ENCODE measurements at regions not wholly inside any gene's neighbourhood (a gene's known extent, or its start where the extent isn't known, plus 50 kb on each side); places are given as distances from the start of the nearest gene placed in this dataset.
"Not testable (repeated sequence)": the region's sequence is repeated elsewhere in the genome, so short reads cannot be mapped to it uniquely, and the experiment has no call there.

DNA sequence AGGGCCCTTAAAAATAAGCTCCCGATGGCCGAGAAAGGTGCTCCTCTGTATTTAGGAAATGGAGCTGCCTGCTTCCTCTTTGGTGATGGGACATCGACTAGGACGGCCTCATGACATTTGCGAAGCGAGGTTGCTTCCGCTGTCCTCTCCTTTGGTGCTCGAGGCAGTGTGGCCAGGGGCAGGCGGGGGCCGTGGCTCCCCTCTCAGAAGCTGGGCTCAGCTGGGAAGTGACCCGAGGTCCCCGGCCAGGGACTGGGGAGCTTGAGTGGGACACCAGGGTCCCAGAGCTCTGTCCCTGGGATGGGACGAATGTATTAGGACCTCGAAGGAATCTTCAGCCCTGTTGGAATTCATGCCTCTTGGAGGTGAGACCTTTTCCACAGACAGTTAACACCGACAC is 151.1 kb downstream of the CTTN start:
- DNase-seq (ENCODE audit: low spot score), result no peak

DNA sequence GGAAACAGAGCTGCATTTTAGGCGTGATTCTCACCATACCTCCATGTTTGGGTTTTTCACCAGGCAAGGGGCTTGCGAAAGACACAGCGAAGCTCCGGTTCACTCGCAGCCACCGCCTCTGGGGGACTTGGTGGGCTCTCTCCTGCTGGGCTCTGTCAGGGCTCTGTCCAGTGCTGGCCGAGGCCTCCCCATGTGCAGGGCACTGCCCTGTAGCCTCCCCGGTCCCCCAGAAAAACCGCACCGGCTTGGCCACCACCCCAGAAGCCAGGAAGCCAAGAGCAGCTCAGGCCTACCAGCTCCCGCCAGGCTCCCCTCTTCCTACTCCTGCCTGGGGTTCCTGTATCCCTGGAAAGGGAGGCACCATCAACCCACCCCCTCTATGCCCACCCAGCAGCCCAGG is 151.5 kb downstream of the CTTN start:
- DNase-seq (ENCODE audit: low spot score), result no peak

- DNase-seq (ENCODE audit: low spot score), result no peak
Measured at GRCh38 chr11:70550456-70551195, 152.3 kb downstream of the CTTN start.

DNA sequence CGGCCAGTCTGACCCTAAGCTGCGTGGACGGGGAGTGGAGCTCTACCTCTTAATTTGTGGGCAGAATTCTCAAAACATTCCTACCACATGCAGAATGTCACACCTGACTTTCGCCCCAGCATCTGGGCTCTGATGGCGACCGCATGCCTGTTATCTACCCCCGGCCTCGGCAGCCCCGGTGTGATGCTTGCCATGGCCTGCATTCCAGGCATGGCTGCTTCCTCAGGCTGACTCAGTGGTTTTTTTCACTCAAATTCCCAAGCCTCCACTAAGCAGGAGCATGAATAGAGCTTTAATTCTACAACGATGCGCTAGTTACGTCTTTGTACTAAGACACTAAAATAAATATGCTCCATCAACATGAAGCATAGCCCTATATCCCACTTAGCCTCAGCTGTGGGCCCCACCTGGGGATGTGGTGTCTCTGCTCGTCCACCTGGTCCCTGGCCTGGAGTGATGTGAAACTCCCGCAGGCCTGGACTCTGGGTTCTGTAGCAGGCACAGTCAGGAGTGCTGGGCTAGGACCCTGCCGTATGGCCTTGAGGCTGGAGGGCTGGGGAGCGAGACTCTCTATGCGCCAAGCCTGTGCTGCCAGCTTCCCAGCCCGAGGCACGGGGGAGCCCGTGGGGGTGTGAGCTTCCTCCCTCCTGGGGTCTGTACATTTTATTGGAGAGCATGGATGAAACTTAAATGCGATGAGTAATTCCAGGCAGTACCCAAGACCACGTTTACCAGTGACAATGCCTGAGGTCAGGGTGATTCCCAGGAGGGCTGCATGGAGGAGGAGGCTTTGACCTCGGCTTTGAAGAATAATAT is 153.2 kb downstream of the CTTN start:
- no peak for DNase-seq (ENCODE audit: low spot score)

DNA sequence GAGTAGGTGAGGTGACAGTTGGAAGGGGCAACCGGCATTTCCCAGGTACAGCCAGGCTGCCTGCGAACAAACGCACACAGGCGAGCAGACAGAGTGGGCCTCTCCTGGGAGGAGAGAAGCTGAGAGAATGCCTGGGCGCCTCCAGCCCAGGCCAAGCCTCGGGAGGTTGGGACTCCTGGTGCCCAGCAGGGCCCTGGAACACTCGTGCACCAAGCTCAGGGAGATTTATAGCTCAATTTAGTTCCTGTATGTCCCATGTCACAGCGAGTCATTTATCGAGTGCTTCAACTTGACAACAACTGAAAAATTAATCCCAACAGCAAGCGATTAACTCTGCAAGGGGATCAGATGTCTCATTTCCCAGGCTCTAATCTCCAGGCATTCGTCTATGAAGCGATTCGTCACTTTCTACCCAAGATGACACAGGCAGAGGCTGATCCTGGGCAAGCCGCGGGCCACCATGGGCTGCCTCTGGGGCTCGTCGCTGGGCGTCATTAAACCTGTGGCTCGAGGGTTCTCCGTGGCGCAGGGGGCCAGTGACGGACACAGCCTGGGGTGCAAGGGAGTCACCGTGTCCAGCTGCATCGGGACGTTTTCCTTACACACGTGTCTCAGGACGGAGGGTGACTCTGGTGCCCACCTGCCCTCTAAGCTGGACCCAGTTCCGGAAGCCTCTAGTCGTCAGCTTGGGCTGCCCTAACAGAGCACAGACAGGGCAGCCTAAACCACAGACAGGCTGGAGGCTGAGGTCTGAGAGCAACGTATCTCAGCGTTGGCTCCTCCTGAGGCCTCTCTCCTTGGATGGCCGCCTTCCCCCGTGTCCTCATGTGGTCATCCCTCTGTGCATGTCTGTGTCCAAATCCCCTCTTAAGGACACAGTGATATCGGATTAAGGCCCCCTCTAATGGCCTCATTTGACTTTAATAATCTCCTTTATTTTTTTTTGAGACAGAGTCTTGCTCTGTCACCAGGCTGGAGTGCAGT is 154.1 kb downstream of the CTTN start:
- no peak for DNase-seq (ENCODE audit: low spot score)

- no peak for DNase-seq (ENCODE audit: low spot score)
Measured at GRCh38 chr11:70555078-70555477, 156.7 kb downstream of the CTTN start.

DNA sequence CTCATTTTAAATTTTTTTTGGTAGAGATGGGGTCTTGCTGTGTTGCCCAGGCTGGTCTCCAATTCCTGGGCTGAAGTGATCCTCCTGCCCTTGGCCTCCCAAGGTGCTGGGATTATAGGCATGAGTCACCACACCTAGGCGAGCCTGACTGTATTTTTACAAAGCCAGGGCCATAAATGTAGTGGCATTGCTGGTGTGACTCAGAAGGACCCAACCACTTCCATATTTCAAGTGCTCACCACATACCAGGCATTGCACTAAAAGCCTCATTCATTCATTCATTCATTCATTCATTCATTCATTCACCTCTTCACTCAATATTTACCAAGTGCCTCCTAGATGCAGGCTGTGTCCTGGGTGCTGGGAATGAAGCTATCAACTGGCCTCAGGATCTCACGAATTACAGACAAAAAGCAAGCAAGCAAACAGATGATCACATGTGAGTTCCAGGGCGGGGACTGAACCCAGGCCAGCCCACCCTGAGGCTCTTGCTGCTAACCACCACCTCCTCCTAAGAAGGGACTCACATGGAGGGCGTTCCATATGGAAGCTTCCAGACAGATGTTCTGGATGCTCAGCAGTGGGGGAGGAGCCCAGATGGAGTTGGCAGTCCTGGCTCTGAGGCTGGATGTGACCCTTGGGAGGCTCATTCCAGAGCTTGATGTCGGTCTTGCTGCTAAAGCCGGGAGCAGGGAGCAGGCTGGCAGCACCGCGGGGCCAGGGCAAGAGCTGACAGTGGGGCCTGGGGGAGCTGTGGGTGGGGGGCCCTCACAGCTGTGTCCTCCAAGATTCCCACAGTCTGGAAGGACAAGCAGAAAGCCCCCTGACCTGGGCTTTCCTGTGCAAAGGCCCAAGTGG is 158.8 kb downstream of the CTTN start:
- peak; percentile 58 for DNase-seq (ENCODE audit: low spot score)

DNA sequence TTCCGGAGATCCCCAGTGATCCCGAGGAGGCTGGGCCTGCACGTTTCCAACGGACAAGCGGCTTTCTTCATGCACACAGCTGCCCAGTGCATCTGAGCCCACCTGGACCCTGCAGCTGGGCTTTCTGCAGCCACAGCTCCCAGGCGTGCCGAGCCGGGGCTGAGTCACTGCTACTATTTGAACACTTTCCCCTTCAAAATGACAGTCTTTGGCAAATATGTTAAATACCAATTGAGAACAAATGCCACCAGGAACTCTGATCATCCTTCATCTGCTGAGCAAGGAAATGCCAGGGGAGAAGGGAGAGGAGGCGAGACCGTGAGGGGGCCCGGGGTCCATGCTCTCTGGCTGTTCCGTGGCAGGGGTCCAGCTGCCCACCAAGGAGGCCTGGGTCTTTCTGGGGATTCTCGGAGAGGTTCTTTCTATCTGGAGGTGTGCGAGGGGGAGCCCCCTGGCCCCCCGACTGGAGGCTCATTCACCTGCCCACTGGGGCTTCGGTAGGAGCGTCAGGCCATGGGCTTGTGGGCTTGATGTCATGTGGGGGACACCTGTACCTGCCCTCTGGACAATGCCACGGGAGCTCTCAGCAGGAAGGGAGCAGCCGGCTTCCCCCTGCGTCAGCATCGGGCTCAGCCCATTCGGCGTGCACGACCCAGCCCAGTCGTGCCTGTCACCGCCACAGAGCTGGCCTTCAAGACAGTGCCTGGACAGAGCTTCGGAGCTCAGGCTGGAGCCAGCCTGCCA is 159.6 kb downstream of the CTTN start:
- DNase-seq (ENCODE audit: low spot score), result no peak

DNA sequence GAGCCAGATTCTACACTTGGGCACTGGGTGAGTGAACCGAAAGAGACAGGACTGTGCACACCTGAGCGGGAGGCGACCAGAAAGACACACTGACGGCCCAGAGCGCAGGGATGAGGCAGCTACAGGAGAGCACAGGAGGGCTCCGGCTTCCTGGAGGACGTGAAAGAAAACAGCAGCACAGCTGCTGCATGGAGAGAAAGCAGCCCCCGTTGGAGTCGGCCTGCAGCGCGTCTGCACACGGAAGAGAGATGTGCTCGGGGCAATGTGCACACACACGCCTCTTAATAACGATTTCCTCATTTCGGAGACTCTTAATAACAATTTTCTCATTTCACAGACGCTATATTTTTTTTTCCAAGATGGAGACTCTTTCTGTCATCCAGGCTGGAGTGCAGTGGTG is 160.4 kb downstream of the CTTN start:
- DNase-seq (ENCODE audit: low spot score), result no peak

- no peak for DNase-seq (ENCODE audit: low spot score)
Measured at GRCh38 chr11:70559516-70559915, 161.2 kb downstream of the CTTN start.

DNA sequence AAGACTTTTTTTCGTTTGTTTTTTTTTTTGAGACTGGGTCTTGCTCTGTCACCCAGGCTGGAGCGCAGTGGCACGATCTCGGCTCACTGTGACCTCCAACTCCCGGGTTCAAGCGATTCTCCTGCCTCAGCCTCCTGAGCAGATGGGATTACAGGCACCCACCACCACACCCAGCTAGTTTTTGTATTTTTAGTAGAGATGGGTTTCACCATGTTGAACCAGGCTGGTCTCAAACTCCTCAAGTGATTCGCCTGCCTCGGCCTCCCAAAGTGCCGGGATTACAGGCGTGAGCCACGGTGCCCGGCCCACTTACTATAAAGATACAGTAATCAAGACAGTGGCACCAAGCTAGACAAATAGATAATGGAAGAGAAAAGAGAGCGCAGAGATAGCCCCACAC is 162.3 kb downstream of the CTTN start:
- not testable (repeated sequence) for DNase-seq (ENCODE audit: low spot score)

DNA sequence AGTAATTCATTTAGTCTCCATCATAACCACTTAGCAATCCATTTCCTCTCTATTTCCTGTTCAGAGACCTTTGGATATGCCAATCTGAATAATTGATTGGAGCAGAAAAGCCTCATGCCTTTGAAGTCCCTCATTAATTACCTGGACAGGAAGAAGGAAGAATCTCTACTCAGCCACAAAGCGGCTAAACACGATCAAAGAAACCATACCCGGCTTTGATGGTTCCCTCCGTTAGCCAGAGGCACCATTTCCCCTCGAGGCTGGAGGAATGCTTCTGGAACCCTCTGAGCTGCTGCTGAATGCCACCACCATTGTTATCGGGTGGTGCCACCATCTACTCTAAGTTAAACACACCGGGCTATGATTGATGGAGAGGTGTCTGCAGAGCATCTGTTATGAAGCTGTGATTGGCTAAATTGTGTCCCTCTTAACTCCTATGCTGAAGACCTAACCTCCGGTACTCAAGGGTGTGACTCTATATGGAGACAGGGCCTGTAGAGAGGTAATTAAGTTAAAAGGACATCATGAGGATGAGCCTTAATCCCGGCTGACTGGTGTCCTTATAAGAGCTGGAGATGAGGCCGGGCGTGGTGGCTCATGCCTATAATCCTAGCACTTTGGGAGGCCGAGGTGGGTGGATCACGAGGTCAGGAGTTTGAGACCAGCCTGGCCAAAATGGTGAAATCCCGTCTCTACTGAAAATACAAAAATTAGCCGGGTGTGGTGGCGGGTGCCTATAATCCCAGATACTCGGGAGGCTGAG is 168.6 kb downstream of the CTTN start:
- no peak for DNase-seq (ENCODE audit: low spot score)

DNA sequence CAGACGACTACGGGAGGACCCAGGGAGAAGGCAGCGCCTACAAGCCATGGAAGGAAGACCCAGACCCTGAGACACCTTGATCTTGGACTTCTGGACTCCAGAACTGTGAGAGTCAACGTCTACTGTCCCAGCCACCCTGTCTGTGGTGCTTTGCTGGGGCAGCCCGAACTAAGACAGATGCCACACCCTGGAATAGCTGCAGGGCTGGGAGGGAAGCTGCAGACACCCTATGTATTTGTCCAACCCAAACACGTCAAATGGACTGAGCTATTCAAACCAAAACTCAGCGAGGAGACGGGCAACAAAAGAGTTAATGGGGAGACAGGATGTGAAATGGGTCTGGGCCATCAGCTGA is 169.3 kb downstream of the CTTN start:
- DNase-seq (ENCODE audit: low spot score), result no peak

GRCh38 chr11:70568035-70568813 is 169.9 kb downstream of the CTTN start:
- no peak for DNase-seq (ENCODE audit: low spot score)

GRCh38 chr11:70568814-70569617 is 170.7 kb downstream of the CTTN start:
- DNase-seq (ENCODE audit: low spot score), result no peak

DNA sequence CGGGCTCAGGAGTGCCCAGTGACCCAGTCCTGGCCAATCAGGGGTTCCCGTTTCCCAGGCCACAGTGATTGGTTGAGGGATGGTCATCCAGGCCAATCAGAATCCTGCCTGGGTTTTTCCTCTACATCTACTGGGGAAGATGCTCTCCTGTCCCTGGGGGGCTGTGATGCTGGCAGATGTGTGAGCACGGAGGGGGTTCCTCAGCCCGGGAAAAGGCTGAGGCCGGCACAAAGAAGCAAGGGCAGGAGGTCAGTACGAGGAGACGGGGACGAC is 171.2 kb downstream of the CTTN start:
- DNase-seq (ENCODE audit: low spot score), result no peak

- DNase-seq (ENCODE audit: low spot score), result no peak
Measured at GRCh38 chr11:70569996-70570692, 171.8 kb downstream of the CTTN start.

All from LoVo (cell line).